ENCODE measurements at regions not wholly inside any gene's neighbourhood (a gene's known extent, or its start where the extent isn't known, plus 50 kb on each side); places are given as distances from the start of the nearest gene placed in this dataset.

DNA sequence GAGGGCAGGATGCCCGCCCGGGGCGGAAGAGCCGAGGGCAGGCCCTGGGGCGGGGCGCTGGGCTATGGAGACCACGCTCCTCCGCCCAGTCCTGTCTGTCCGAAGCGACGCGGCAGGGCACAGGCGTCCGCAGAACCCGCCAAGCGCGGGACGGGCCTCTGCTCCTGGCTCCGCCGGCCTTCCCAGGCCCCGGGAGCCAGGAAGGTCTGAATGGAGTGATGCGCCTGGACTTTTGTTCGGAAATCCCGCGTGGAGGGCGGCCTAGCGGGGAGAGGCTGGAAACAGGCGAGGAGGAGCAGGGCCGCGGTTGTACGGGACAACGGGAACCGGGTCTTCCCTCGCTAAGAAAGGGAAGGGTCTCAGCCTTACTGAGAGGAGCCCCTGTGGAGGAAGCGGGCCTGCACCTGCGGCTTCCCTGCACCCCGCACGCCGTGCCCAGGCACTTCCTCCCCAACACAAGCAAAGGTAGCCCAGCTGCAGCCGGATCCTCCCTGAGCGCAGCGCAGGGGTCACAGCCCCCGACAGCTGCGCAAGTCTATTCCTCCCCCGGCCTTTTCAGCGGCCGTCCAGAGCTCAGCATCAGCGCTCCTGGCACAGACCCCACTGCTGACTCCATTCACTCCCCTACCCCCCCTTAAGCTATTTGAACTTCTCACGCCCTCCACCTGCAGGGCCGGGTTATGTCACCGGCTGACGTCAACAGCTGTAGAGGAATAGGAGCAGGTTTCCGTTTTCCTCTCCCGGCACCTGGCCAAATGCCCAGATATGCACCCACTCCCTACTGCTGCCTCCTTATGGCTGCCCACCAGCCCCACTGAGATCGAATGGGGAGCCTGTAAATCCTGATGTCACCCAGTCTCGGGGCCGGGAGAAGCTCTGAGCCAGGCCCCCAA, 143.2 kb upstream of the RET start:
- peak; percentile 66 for DNase-seq

DNA sequence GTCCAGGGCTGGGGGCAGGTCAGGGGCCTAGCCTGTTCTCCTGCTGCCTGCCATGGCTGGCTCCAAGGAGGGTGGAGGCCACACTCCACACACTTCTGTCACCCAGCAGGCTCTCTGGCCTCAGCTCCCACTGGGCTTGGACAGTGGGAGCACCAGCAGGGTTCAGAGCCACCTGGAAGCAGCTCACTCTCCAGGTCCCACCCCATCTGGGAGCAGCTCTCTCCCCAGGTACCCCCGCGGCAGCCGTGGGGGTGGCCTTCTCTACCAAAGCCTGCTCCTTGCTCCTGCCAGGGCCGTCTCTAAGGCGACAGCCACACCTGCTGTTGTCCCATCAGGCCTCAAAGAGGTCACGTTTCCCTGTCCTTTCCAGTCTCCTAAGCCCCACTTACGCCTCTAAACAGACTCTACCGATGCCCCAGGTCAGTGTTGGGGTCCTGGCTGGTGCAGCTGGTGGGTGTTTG, 142.5 kb upstream of the RET start:
- DNase-seq: no peak

DNA sequence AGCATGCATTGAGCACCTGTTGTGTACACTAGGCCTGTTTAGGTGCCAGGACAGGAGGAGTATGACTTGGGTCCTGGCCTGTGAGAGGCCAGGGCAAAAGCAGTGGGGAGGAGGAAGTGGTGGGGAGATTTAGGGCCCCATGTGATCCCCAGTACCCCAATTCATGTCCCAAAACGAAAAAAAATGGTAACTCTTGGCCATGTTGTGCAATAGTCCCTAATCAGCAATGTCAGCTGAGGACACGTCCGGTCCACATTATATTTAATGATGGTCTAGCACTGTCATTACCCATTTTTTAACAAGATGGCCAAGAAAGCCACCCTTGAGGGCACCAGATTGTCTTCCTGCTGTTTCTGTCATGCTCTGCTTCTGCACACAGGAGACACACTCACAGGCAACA, 142.0 kb upstream of the RET start:
- no peak for DNase-seq

- DNase-seq: no peak
Measured at GRCh38 chr10:42935466-42935865, 141.4 kb upstream of the RET start.

GRCh38 chr10:42936580-42936979, 140.3 kb upstream of the RET start:
- DNase-seq: no peak

GRCh38 chr10:42937048-42937447, 139.8 kb upstream of the RET start:
- DNase-seq: no peak

- DNase-seq: no peak
Measured at GRCh38 chr10:42937649-42938180, 139.2 kb upstream of the RET start.

GRCh38 chr10:42938351-42938750, 138.5 kb upstream of the RET start:
- no peak for DNase-seq

DNA sequence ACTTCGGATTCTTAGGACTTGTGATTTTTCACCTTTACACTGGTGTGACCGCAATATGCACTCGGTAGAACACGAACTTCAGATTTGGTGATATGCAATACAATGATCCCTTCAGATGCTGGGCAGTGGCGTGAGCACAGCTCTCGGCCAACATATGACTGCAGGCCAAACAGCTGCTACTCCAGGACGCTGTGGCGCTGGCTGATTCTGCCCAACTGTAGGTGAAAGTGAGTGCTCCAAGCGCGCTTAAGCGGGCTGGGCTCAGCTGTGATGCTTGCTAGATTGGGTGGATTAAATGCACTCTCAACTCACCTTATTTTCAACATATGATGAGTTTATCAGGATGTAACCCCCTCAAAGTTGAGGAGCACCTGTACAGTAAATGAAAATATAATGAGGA, 137.6 kb upstream of the RET start:
- DNase-seq: peak; percentile 41

- DNase-seq: no peak
Measured at GRCh38 chr10:42939685-42940366, 137.0 kb upstream of the RET start.

DNA sequence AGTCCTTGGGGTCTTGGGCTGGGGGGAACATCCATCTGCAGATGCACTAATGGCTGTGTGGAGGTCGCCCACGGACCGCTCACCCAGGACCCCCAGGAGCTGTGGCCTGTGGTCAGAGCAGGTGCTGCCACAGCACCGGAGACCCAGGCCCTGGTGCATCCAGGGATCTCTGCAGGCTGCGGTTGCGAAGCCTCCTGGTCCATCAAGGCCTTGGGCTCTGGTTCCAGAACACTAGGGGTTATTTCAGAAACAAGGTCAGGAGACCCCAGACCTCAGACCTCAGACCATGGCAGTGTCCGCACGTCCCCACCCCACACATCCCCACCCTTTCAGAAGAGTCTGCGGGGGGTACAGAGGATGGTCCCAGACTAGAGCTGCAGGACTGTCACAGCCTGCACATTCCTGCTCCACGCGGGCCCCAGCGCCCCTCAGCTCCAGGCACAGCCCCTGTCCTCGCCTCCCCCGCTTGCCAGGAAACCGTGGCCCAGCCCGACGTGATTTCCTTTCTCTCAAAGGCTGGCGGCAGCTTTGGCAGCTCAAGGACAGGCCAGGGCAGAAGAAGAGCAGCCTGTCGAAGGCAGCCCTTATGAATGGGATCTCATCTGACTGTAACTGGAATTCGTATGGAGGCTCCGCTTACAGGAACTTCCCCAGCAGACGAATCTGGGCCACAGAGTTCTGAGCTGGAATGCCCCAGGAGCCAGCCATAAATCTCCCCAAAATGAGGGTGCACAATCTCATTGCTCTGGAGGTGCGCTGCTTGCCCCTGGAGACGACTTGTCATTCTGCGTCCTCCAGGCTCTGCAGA, 136.2 kb upstream of the RET start:
- peak; percentile 41 for DNase-seq

DNA sequence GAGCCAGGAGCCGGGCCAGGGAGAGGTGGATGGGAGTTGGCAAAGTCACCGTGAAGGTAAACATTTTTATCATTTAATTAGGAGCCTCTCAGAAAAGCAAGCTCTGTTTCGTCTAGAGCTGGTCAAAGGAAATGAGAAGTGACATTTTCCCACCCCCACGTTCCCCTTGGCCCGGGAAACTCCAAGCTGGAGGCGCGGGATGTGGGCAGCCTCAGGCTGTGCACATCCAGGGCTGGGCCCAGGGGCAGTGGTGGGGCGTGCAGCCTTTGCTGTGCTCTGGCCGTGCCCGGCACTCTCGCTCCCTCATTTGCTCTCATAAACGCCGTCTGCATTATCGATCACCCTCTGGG, 135.6 kb upstream of the RET start:
- DNase-seq: peak; percentile 26

DNA sequence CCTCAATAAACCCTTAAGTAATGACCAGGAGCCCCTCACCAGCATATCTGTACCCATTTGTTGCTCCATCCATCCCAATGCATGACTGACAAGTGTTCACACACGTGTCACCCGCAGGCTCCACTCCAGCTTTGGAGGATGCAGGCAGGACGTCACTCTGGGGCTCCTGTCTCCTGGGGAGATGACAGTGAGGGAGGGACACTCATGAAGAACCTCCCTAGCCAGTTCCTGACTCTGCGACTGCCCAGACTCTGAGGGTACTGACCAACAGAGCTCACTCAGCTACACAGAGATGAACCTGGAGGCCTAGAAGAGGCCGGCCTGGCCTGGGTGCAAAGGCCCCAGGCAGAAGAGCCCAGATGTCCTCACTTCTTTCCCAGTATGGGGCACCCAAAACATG, 135.1 kb upstream of the RET start:
- no peak for DNase-seq

DNA sequence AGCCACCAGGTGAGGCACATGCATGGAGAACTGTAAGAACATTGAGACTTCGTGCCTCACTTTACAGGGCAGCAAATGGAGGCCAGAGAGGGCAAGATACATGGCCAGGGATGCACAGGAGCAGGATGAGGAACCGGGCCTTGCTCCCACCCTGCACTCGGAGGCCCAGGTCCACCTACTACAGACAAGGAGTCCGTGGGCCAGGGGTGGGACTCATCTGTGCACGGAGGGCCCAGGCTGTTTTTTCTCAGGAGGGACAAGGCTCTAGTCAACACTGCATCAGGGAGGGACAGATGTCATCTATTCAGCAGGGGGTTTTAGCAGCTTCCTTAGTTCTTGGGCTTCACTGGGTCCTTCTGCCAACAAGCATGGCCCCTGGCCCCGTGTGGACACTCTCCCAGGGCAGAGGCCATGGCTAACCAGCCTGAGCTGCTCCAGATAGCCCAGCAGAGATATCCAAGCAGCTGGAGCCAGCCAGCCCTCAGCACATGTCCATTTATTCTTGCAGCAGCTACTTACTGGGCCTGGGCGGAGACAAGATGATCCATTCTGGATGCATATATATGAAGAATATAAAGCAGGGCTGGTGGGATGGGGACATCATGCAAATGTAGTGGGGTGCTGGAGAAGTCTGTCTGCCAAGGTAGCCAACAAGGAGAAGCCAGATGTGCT, 134.5 kb upstream of the RET start:
- no peak for DNase-seq

GRCh38 chr10:42943025-42943818, 133.6 kb upstream of the RET start:
- no peak for DNase-seq

- DNase-seq: no peak
Measured at GRCh38 chr10:42948040-42948439, 128.8 kb upstream of the RET start.

DNA sequence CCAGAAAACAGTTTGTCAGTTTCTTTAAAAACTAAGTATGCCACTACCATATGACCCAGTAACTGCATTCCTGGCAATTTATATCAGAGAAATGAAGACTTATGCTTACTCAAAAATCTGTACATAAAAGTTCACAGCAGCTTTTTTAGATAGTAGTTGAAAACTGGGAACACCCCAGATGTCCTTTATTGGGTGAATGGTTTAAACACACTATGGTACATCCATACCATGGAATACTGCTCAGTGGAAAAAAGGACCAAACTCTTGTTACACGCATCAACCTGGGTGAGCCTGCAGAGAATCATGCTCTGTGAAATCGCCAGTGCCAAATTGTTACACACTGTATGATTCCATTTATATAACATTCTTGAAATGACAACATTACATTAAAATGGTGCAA, 127.6 kb upstream of the RET start:
- no peak for DNase-seq

GRCh38 chr10:42950606-42951485, 126.0 kb upstream of the RET start:
- DNase-seq: no peak

GRCh38 chr10:42951486-42952251, 125.2 kb upstream of the RET start:
- DNase-seq: peak; percentile 51

DNA sequence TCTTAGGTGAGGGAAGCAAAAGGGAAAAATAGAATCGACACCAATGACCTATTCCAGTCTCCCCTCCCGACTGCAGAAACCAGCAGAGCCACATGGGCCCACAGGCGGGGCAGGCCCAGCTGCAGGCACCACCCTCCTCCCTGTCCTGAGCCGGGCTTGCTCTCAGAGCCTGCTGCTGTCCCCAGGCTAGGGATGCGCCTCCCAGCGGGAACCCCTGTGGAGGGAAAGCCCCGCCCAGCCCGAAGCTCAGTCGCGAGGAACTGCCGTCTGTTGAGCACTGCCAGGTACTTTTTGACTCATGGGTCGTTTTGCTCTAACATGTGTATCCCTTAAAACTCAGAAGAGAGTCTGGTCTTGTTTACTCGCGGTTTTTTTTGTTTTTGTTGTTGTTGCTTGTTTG, 124.5 kb upstream of the RET start:
- peak; percentile 57 for DNase-seq
